ENCODE measurements at regions not wholly inside any gene's neighbourhood (a gene's known extent, or its start where the extent isn't known, plus 50 kb on each side); places are given as distances from the start of the nearest gene placed in this dataset.
"Not testable (repeated sequence)": the region's sequence is repeated elsewhere in the genome, so short reads cannot be mapped to it uniquely, and the experiment has no call there.

DNA sequence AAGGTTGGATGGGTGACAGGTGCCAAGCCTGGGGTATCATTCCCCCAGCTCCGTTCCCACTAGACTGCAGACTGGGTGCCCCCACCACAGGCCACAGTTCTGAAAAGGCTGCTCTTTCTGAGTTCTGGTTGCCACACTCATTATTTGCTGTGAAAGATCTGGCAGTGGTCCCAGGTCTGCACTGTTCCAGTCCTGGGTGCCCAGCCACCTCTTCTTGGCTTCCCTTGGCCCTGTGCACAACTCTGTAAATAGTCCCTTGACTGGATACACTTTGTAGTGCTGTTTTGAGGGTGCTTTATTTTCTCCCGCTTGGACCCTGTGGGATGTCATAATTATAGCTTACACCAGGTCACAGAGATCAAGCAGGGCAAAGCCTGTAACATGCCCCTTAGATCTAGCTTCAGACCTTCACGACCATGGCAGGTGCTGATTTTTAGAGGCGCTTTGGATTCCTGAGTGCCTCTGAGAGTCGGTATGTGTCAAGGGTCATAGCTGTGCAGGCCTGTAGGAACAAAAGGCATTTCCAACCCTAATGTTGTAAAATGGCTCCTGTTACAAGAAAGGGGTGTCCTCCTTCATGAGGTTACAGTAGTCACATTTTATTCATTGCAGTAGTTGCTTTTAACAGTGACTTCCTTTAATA lies 344.9 kb downstream of the ICE1 start:
- DNase-seq (ENCODE audit: low read depth in 4 of 4, low spot score in 1 of 4), result no peak

DNA sequence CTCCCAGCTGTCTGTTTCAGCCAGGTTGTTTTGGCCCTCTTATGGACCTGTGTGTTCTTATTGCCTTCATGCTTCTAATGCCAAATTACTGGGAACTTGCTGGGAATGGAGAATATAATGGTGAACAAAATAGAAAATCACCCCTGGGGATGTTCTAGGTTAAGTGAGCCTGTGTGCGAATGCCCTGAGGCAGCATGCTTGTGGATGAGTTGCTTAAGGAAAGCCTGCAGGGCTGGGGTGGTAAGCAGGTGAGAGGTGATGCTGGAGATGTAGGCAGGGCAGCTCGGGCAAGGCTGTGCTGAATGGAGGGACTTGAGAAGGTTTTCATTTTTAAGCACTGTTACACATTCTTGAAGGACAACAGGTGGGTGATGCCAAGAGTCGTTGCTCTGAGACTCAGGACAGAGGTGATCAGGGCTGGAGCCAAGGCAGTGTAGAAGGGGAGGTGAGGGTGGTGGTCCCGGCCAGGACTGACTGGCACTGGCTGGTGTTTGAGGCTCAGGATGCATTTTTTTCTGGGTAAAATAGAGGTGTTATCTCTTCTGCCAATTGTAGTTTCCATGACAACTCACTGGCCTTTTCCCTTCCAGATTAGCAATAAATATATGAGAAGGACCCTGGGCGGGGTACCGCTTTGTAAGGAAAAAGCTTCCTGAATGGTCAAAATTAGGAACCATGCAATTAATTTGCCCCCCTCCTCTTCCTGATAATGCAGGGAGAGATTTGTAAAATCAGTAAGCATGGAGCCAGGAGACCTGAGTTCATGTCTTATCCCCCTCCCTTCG lies 342.8 kb downstream of the ICE1 start:
- no peak for DNase-seq (ENCODE audit: low read depth in 4 of 4, low spot score in 1 of 4)

- no peak for DNase-seq (ENCODE audit: low read depth in 4 of 4, low spot score in 1 of 4)
Observed at GRCh38 chr5:5764246-5764645, 341.8 kb downstream of the ICE1 start.

GRCh38 chr5:5756762-5757161 lies 334.3 kb downstream of the ICE1 start:
- DNase-seq (ENCODE audit: low read depth in 4 of 4, low spot score in 1 of 4), result no peak

- DNase-seq (ENCODE audit: low read depth in 4 of 4, low spot score in 1 of 4), result no peak
Observed at GRCh38 chr5:5755888-5756287, 333.4 kb downstream of the ICE1 start.

DNA sequence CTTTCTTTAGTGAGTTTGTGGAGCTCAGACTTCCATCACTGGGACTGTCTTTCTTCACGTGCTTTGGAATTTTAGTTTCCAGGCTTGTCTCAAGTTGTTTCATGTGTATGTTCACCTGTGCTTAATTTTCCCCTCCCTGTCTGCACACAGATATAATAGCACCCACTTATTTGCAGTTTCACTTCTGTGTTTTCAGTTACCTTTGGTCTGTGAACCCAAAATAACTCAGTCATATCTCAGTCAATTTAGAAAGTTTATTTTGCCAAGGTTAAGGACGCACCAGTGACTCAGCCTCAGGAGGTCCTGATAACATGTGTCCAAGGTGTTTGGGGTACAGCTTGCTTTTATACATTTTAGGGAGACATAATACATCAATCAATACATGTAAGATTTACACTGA lies 330.4 kb downstream of the ICE1 start:
- DNase-seq (ENCODE audit: low read depth in 4 of 4, low spot score in 1 of 4), result no peak

- no peak for DNase-seq (ENCODE audit: low read depth in 4 of 4, low spot score in 1 of 4)
Observed at GRCh38 chr5:5751987-5752386, 329.5 kb downstream of the ICE1 start.

GRCh38 chr5:5751498-5751897 lies 329.0 kb downstream of the ICE1 start:
- no peak for DNase-seq (ENCODE audit: low read depth in 4 of 4, low spot score in 1 of 4)

DNA sequence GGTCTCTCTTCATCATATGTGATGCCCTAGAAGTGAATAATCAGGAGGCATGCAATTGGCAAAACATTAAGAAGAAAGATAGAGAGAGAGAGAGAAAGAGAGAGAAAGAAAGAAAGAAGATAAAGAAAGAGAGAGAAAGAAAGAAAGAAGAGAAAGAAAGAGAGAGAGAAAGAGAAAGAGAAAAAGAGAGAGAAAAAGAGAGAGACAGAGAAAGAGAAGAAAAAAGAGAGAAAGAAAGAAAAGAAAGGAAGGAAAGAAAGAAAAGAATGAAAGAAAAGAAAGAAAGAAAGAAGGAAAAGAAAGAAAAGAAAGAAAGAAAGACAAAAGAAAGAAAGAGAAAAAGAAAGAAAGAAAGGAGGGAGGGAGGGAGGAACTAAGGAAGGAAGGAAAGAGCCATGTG lies 318.9 kb downstream of the ICE1 start:
- no peak for DNase-seq (ENCODE audit: low read depth in 4 of 4, low spot score in 1 of 4)

DNA sequence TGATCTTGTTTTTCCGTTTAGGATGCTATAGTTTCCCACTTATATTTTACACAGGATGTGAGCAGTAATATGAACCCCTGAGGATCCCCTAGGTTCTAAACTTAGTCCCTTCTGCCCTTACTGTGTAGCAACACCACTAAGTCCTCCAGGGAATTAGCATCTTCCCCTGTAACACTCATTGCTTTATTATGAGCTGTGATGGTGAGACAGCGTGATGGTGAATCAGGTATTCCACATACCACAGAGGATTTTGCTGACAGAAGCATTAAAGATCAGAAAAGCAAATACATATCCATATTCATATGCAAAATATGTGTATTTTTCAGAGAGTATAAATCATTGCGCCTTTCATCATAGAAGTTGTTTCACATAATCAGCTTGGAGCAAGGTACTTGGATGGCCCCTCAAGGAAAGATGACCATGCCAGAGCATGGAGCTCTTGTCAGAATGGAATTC lies 317.0 kb downstream of the ICE1 start:
- DNase-seq (ENCODE audit: low read depth in 4 of 4, low spot score in 1 of 4), result no peak

DNA sequence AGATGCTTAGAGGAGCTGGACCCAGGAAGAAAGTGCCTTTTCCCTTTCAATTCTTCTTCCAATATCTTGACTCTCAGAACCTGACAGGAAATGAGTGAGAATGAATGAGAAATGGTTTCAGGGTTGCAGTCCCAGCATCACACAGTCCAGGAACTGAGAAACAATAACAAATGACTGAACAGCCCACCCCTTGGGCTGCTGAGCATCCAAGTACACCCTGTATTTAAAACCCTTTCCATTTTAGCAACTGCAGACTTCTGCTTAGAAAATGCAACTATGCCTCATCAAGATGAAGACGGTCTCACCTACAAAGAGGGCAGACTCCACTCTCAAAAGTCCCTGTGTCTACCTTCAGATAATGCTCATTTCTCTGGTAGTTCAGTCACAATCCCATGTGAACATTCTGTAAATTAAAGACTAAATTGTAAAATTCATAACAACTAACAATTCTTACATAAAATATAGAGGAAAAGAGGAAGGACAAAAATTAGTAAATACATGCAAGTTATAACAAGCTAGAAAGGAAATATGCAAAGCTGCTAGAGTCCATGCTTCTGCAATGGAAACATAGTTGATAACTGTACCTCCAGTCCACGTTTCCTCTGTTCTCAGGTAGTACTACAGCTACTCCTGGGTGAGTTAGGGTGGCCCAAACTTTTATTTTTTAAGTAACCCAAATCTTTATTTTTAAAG lies 316.5 kb downstream of the ICE1 start:
- DNase-seq (ENCODE audit: low read depth in 4 of 4, low spot score in 1 of 4), result no peak

DNA sequence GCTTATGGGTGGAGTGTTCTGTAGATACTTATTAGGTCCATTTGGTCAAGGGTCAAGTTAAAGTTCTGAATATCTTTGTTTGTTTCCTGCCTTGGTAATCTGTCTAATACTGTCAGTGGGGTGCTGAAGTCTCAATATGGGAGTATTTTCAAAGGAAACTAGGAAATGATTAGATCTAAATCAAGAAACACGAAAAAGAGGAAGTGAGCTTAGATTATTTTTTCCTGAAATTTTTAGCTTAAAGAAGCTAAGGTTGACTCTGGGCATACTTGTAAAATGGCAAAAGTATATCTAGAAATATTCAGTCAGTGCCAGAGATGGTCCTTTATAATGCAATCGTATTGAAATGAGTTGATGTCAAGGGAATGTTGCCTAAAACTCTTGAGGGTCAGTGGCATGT lies 313.5 kb downstream of the ICE1 start:
- no peak for DNase-seq (ENCODE audit: low read depth in 4 of 4, low spot score in 1 of 4)

DNA sequence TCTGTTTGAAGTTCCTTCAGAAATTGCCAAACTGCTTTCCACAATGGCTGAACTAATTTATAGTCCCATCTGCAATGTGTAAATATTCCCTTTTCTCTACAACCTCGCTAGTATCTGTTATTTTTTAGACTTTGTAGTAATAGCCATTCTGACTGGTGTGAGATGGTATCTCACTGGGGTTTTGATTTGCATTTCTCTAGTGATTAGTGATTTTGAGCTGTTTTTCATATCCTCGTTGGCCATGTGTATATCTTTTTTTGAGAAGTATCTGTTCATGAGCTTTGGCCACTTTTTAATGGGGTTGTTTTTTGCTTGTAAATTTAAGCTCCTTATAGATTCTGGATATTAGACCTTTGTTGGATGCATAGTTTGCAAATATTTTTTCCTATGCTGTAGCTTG lies 310.6 kb downstream of the ICE1 start:
- DNase-seq (ENCODE audit: low read depth in 4 of 4, low spot score in 1 of 4), result not testable (repeated sequence)

DNA sequence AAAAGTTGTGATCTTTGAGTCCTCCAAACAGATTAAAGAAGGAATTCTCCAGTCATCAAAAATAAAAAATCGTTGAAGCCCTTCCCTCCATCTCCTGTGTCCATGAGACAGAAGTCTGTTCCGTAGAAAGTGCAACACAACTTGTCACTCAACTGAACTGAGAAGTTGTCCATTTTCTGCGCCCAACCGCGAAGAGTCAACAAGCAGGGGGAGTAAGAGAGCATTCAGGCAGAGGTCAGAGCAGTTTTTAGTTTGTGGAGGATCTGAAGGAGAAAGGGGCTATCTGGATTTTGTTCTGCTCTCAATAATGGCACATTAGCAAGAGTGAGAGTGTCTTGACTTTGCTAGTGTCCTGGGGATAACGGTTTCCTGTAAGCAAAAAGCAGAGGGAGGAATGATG lies 303.9 kb downstream of the ICE1 start:
- DNase-seq (ENCODE audit: low read depth in 4 of 4, low spot score in 1 of 4), result no peak

GRCh38 chr5:5721881-5722280 lies 299.4 kb downstream of the ICE1 start:
- no peak for DNase-seq (ENCODE audit: low read depth in 4 of 4, low spot score in 1 of 4)

GRCh38 chr5:5719292-5719691 lies 296.8 kb downstream of the ICE1 start:
- DNase-seq (ENCODE audit: low read depth in 4 of 4, low spot score in 1 of 4), result no peak

- no peak for DNase-seq (ENCODE audit: low read depth in 4 of 4, low spot score in 1 of 4)
Observed at GRCh38 chr5:5716665-5717064, 294.2 kb downstream of the ICE1 start.

GRCh38 chr5:5711592-5711991 lies 289.1 kb downstream of the ICE1 start:
- DNase-seq (ENCODE audit: low read depth in 4 of 4, low spot score in 1 of 4), result no peak

- no peak for DNase-seq (ENCODE audit: low read depth in 4 of 4, low spot score in 1 of 4)
Observed at GRCh38 chr5:5711112-5711511, 288.6 kb downstream of the ICE1 start.

GRCh38 chr5:5710471-5710870 lies 288.0 kb downstream of the ICE1 start:
- no peak for DNase-seq (ENCODE audit: low read depth in 4 of 4, low spot score in 1 of 4)

DNA sequence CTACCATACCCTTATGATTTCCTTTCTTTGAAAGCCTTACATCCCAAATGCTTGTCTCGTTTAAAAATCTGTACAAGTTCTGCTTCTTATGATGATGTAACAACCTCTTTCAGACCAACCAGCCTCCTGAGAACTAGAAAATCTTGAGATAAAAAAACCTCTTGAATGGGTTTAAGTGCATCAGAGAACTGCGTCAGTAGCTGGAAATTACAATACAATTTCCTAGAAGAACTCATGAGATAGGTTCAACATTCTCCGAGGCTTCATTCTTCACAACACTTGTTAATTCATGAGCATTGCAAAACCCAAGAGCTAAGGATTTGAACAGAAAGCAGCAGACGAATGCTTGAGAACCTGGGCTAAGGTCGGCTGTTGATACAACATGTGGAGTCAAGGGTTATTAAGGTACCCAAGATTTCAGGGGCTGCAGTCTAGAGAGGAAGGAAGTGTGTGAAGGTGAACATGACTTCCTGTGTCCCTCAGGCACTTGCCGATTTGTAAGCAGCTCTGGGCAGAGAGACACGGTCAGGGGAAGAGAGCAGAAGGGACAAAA lies 286.0 kb downstream of the ICE1 start:
- DNase-seq (ENCODE audit: low read depth in 4 of 4, low spot score in 1 of 4), result no peak

DNA sequence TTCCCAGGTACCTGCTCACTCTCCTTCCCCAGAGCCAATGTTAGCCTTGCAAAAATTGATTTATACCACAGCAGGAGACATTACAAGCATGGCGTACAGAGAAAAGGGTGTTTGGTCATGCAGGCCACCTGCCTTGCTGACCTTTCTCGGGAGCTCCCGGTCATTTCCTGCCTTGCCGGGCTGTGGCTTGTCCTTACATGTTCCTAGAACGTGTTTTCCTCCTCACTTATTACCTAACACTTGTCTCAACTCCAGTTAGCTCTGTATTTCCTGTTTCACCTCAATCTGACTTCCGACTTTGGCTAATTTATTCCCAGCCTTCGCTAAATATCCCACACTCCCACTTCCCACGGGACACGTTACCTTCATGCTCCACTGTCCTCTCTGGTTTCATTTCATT lies 282.5 kb downstream of the ICE1 start:
- DNase-seq (ENCODE audit: low read depth in 4 of 4, low spot score in 1 of 4), result no peak
